ENCODE measurements at regions not wholly inside any gene's neighbourhood (a gene's known extent, or its start where the extent isn't known, plus 50 kb on each side); places are given as distances from the start of the nearest gene placed in this dataset.

DNA sequence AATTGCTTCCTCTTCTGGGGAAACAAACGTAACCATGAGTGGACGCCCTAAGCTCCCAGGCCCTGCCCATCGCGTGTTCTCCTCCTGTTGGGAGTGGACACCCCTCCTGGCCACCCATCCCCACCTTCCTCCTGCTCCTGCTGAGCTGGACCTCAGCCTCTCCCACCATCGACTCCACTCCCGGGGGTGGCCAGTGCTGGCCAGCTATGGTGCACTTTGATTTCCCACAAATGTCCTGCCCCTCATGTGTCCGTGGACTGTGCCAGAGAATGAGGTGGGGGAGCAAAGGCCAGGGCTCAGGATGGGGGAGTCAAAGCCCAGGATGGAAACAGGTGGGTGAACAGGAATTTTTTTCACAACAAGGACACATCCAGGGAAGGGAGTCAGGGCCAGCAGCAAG is 62.8 kb downstream of the MED10 start:
- TF ChIP-seq EZH2phosphoT487 (IDR thresholded peaks at IDR 0.05; ENCODE audit: borderline replicate concordance, low read length), result no peak
- TF ChIP-seq, protein P1, sequence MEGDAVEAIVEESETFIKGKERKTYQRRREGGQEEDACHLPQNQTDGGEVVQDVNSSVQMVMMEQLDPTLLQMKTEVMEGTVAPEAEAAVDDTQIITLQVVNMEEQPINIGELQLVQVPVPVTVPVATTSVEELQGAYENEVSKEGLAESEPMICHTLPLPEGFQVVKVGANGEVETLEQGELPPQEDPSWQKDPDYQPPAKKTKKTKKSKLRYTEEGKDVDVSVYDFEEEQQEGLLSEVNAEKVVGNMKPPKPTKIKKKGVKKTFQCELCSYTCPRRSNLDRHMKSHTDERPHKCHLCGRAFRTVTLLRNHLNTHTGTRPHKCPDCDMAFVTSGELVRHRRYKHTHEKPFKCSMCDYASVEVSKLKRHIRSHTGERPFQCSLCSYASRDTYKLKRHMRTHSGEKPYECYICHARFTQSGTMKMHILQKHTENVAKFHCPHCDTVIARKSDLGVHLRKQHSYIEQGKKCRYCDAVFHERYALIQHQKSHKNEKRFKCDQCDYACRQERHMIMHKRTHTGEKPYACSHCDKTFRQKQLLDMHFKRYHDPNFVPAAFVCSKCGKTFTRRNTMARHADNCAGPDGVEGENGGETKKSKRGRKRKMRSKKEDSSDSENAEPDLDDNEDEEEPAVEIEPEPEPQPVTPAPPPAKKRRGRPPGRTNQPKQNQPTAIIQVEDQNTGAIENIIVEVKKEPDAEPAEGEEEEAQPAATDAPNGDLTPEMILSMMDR (IDR thresholded peaks at IDR 0.05; ENCODE audit: low read depth, low read length, poor library complexity, severe bottlenecking), result no peak

All from DOHH2 (cell line).